Common myeloid progenitor, CD34-positive (primary cell): ENCODE measurements at regions not wholly inside any gene's neighbourhood (a gene's known extent, or its start where the extent isn't known, plus 50 kb on each side); places are given as distances from the start of the nearest gene placed in this dataset.
A peak's percentile ranks its signal among the peaks of the same experiment; 100 is the strongest.

ENCODE experiments used
- CTCF ChIA-PET: fragments of 350-600 bp; sonication (Branson Sonifier 250); formaldehyde crosslinking; loops from one replicate; lab custom pipeline; 2021; ENCODE audit warnings: antibody characterized with exemption; lab: Charles Lee
- POLR2A ChIA-PET: fragments of 350-600 bp; sonication (Branson Sonifier 250); formaldehyde crosslinking; loops from one replicate; lab custom pipeline; 2021; ENCODE audit warnings: antibody characterized with exemption; lab: Charles Lee
- DNase-seq, 3 donors: peaks; one replicate each; pipeline versions ENCODE4 v3.0.0 to v3.0.0-alpha.2; 2013
- H3K27ac ChIP-seq, 2 experiments: 1 replicate in 1 of 2; 2 replicates in 1 of 2; pipeline ENCODE4 v1.7.0; 2013; ENCODE audit warnings: inconsistent platforms in 2 of 2, low read length in 2 of 2, mild to moderate bottlenecking in 2 of 2, low read depth in 1 of 2, moderate library complexity in 1 of 2; ENCODE audit not compliant: severe bottlenecking in 2 of 2, insufficient read depth in 1 of 2, poor library complexity in 1 of 2
- H3K27me3 ChIP-seq, 5 experiments: replicated peaks in 2 of 5; 1 replicate in 3 of 5; 2 replicates in 2 of 5; pipeline versions ENCODE4 v1.6.1 to v1.7.0; 2013; ENCODE audit warnings: low read length in 4 of 5, mild to moderate bottlenecking in 2 of 5, moderate library complexity in 2 of 5, inconsistent platforms in 1 of 5; ENCODE audit not compliant: insufficient read depth in 5 of 5, control insufficient read depth in 4 of 5
- H3K36me3 ChIP-seq, 4 experiments: 1 replicate in 2 of 4; 2 replicates in 2 of 4; pipeline versions ENCODE4 v1.6.1 to v1.7.0; 2013; ENCODE audit warnings: low read length in 3 of 4, control low read depth in 1 of 4, mild to moderate bottlenecking in 1 of 4; ENCODE audit not compliant: control insufficient read depth in 4 of 4, insufficient read depth in 4 of 4
- H3K4me1 ChIP-seq, 4 experiments: 1 replicate in 3 of 4; 2 replicates in 1 of 4; pipeline versions ENCODE4 v1.6.1 to v1.7.1; 2013; ENCODE audit warnings: low read length in 3 of 4, mild to moderate bottlenecking in 3 of 4, control low read depth in 1 of 4, inconsistent platforms in 1 of 4, moderate library complexity in 1 of 4; ENCODE audit not compliant: control insufficient read depth in 4 of 4, insufficient read depth in 4 of 4; ENCODE audit errors: control extremely low read depth in 1 of 4
- H3K4me3 ChIP-seq, 7 experiments: 1 replicate in 4 of 7; 2 replicates in 3 of 7; pipeline versions ENCODE4 v1.5.1 to v1.7.0; 2013; ENCODE audit warnings: mild to moderate bottlenecking in 7 of 7, low read length in 6 of 7, moderate library complexity in 6 of 7, inconsistent platforms in 2 of 7, low read depth in 2 of 7, control low read depth in 1 of 7; ENCODE audit not compliant: insufficient read depth in 4 of 7, control insufficient read depth in 1 of 7; ENCODE audit errors: extremely low read depth in 1 of 7
- H3K9me3 ChIP-seq, 5 experiments: 1 replicate in 4 of 5; 2 replicates in 1 of 5; pipeline versions ENCODE4 v1.6.1 to v1.7.1; 2013; ENCODE audit warnings: low read length in 4 of 5, mild to moderate bottlenecking in 2 of 5, inconsistent platforms in 1 of 5, low read depth in 1 of 5, moderate library complexity in 1 of 5; ENCODE audit not compliant: control insufficient read depth in 4 of 5, insufficient read depth in 2 of 5; ENCODE audit errors: control extremely low read depth in 1 of 5
- WGBS: methylation state at CpG from one replicate; pipeline ENCODE4 v1.1.5; 2013; ENCODE audit not compliant: insufficient coverage; 5-methylcytosine and 5-hydroxymethylcytosine counted together

DNA sequence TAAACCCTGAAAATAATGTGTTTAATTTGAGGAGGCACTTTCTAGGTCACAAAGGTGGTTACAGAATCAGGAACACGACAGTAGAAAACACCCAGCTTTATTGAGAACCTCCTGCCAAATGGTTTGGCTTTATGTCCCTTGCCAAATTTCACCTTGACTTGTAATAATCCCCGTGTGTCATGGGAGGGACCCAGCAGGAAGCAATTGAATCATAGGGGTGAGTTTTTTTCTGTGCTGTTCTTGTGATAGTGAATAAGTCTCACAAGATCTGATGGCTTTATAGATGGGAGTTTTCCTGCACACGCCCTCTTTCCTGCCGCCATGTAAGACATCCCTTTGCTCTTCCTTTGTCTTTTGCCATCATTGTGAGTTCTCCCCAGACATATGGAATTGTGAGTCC lies 193.8 kb upstream of the KLF6 start:
- WGBS, result 85% methylated on average over 3 of the region's 4 CpGs
- Histone ChIP-seq H3K27me3 (no peaks in the 10 kb centered on the region), H3K9me3 (peaks cover 4 to 14% (median 6%) of the 10 kb centered on the region in 5 experiments), H3K27ac (no peak overlapping the region), H3K4me1 (peaks cover 5 to 26% (median 12%) of the 10 kb centered on the region in 4 experiments), H3K4me3 (no peak overlapping the region), H3K36me3 (no peaks in the 10 kb centered on the region)
- POLR2A ChIA-PET, result no interaction called here
- CTCF ChIA-PET, result no interaction called here
- no peak for DNase-seq

- Histone ChIP-seq H3K9me3 (peaks cover 3 to 13% (median 5%) of the 10 kb centered on the region in 5 experiments), H3K27me3 (no peaks in the 10 kb centered on the region), H3K4me1 (peaks cover 7 to 31% (median 13%) of the 10 kb centered on the region in 4 experiments), H3K4me3 (no peak overlapping the region), H3K27ac (no peak overlapping the region), H3K36me3 (no peaks in the 10 kb centered on the region)
- ChIA-PET CTCF (no interaction called here), POLR2A (no interaction called here)
- DNase-seq, result no peak
- WGBS, result no CpG with 5 or more reads among the region's 1 CpG
Observed at GRCh38 chr10:3978174-3978573, 193.2 kb upstream of the KLF6 start.

DNA sequence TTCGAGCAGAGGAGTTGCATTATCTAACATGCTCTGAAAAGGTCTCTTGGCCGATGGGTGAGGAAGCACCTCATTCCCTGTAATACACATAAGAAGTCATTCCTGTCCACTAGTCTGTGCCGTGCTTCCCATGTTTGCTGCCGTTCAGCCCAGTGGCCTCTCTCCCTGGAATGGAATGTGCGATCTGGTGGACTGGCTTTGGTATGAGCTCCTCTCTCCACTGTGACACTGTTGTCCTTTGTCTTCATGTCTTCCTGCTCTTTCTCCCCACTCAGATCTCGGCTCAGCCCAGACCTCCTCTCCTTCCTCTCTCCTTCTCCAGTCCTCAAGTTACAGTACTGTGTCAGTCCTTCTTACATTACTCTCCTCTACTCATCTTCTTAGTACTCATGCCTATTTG lies 192.8 kb upstream of the KLF6 start:
- whole genome bisulfite sequencing, result 88% methylated on average over 5 of the region's 6 CpGs
- POLR2A ChIA-PET, result no interaction called here
- H3K36me3 ChIP-seq, result no peaks in the 10 kb centered on the region
- no peak overlapping the region for H3K4me3 ChIP-seq
- peaks cover under 1 to 9% (median 4%) of the 10 kb centered on the region in 5 experiments for H3K9me3 ChIP-seq
- H3K27ac ChIP-seq, result no peak overlapping the region
- no peak for DNase-seq
- CTCF ChIA-PET, result no interaction called here
- peaks cover 7 to 35% (median 17%) of the 10 kb centered on the region in 4 experiments for H3K4me1 ChIP-seq
- H3K27me3 ChIP-seq, result no peaks in the 10 kb centered on the region

DNA sequence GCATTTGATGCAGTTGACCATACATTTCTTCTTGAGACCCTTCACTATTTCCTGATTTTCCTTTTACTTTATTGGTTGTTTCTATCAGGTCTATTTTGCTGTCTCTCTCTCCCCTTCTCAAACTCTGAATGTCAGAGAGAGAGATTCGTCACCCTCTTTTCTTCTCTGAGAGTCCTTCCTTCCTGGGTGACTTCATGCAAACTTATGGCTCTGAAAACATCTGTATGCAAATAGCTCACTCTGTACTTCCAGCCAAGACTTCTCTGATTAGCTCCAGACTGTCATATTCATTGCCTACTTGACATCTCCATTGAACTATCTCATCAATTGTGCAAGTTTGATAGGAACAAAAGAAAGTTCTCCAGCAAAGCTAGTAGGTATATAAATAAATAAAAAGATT lies 191.7 kb upstream of the KLF6 start:
- H3K4me1 ChIP-seq, result peaks cover 7 to 41% (median 23%) of the 10 kb centered on the region in 4 experiments
- CTCF ChIA-PET, result no interaction called here

GRCh38 chr10:3976171-3976570 lies 191.2 kb upstream of the KLF6 start:
- CTCF ChIA-PET, result no interaction called here

More for the DNA sequence above, 191.7 kb upstream of the KLF6 start:
- POLR2A ChIA-PET, result no interaction called here
- Histone ChIP-seq H3K27ac (no peak overlapping the region), H3K9me3 (peaks cover 0 to 6% (median 4%) of the 10 kb centered on the region in 5 experiments), H3K4me3 (no peak overlapping the region), H3K36me3 (no peaks in the 10 kb centered on the region), H3K27me3 (no peaks in the 10 kb centered on the region)
- 100% methylated on average over 1 of the region's 1 CpG for WGBS
- DNase-seq, result no peak

GRCh38 chr10:3975016-3975415 lies 190.0 kb upstream of the KLF6 start:
- Histone ChIP-seq H3K4me3 (no peak overlapping the region), H3K4me1 (peaks cover 0 to 27% (median 16%) of the 10 kb centered on the region in 4 experiments), H3K36me3 (no peaks in the 10 kb centered on the region), H3K9me3 (peaks cover 0 to 6% (median 4%) of the 10 kb centered on the region in 5 experiments), H3K27ac (no peak overlapping the region), H3K27me3 (no peaks in the 10 kb centered on the region)
- POLR2A ChIA-PET, result no interaction called here
- no peak for DNase-seq
- CTCF ChIA-PET, result interaction anchor here (1.4 kb wide), 1 partner anchor 8 kb away, joined by 7 read pairs; no protein-coding TSS in a partner anchor
- WGBS, result 92% methylated on average over 6 of the region's 9 CpGs

More at GRCh38 chr10:3976171-3976570, 191.2 kb upstream of the KLF6 start:
- Histone ChIP-seq H3K36me3 (no peaks in the 10 kb centered on the region), H3K4me1 (peaks cover 6 to 37% (median 23%) of the 10 kb centered on the region in 4 experiments), H3K9me3 (peaks cover 0 to 6% (median 4%) of the 10 kb centered on the region in 5 experiments), H3K27me3 (no peaks in the 10 kb centered on the region), H3K27ac (no peak overlapping the region), H3K4me3 (no peak overlapping the region)
- no CpG with 5 or more reads among the region's 3 CpGs for WGBS
- POLR2A ChIA-PET, result no interaction called here
- DNase-seq, result no peak

GRCh38 chr10:3972460-3973301 lies 187.7 kb upstream of the KLF6 start:
- no peak overlapping the region for H3K4me3 ChIP-seq
- WGBS, result 28% methylated on average over 2 of the region's 5 CpGs
- ChIA-PET CTCF (interaction anchor here (1.3 kb wide), 1 partner anchor 12 kb away, joined by 3 read pairs; no protein-coding TSS in a partner anchor), POLR2A (no interaction called here)
- no peaks in the 10 kb centered on the region for H3K36me3 ChIP-seq
- no peak overlapping the region for H3K27ac ChIP-seq
- peaks cover 0 to 6% (median 4%) of the 10 kb centered on the region in 5 experiments for H3K9me3 ChIP-seq
- peaks cover 0 to 19% (median 13%) of the 10 kb centered on the region in 4 experiments for H3K4me1 ChIP-seq
- no peaks in the 10 kb centered on the region for H3K27me3 ChIP-seq
- DNase-seq, result peak in 2 of 3 donors; percentile 39 to 42
